ENCODE measurements at regions not wholly inside any gene's neighbourhood (a gene's known extent, or its start where the extent isn't known, plus 50 kb on each side); places are given as distances from the start of the nearest gene placed in this dataset.

DNA sequence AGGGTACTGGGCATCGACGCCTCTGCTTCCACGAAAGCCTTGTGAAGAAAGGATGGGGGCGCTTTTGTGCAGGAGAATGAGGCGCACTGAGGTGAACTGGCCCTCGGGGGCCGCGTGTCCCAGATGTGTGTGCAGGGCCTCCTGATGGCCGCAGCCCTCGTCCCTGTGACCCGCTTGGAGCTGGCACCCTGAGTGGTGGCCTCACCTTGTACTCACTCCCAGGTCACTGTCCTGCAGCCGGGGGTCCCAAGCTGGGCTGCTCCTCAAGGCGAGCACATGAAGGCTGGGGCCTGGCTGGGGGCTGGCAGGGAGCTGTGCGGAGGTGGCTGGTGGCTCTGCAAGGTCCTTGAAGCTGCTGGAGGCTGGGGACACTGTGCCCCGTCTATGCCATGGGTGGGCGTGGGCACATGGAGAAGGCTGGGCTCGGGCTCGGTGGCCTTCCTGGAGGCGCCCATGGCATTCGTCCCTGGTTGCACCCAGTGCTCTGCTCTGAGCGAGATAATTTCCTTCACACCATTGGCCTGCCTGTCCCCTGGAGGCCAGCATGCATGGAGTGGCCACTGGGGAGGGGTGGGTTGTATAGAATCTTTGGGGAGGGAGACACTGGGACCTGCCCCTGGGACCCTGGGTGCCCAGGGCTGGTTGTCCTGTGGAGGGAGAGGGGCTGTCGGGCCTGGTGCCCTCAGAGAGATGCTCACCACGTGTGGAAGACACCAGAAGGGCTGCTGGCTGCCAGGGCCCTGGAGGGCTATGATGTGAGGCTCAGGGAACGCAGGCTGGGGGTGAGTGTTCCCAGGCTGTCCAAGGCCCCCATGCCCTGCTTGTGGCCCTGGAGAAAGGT lies 79.3 kb downstream of the TMEM121 start:
- TF ChIP-seq, protein P1, sequence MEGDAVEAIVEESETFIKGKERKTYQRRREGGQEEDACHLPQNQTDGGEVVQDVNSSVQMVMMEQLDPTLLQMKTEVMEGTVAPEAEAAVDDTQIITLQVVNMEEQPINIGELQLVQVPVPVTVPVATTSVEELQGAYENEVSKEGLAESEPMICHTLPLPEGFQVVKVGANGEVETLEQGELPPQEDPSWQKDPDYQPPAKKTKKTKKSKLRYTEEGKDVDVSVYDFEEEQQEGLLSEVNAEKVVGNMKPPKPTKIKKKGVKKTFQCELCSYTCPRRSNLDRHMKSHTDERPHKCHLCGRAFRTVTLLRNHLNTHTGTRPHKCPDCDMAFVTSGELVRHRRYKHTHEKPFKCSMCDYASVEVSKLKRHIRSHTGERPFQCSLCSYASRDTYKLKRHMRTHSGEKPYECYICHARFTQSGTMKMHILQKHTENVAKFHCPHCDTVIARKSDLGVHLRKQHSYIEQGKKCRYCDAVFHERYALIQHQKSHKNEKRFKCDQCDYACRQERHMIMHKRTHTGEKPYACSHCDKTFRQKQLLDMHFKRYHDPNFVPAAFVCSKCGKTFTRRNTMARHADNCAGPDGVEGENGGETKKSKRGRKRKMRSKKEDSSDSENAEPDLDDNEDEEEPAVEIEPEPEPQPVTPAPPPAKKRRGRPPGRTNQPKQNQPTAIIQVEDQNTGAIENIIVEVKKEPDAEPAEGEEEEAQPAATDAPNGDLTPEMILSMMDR (IDR thresholded peaks at IDR 0.05) = no peak
- TF ChIP-seq POLR2A (IDR thresholded peaks at IDR 0.05) = no peak
